Keratinocyte (primary cell): ENCODE measurements at regions not wholly inside any gene's neighbourhood (a gene's known extent, or its start where the extent isn't known, plus 50 kb on each side); places are given as distances from the start of the nearest gene placed in this dataset.

Experiments used
- DNase-seq: peaks from one replicate; pipeline ENCODE4 v3.0.0-alpha.2; 2011; ENCODE audit warnings: low read depth, missing footprints, low spot score
- FAIRE-seq: peaks from 2 replicates; lab custom pipeline; 2011; peaks lifted over from hg19 to GRCh38; lab: Jason Lieb, UNC
- H2AFZ ChIP-seq: 2 replicates; pipeline ENCODE4 v1.6.0; 2012; ENCODE audit warnings: low read length, control low read depth, inconsistent platforms; ENCODE audit not compliant: control insufficient read depth
- H3K27ac ChIP-seq: 2 replicates; pipeline ENCODE4 v1.5.1; 2011; ENCODE audit warnings: low read length; ENCODE audit not compliant: control insufficient read depth, insufficient read depth
- H3K27me3 ChIP-seq: 3 replicates; pipeline ENCODE4 v1.6.0; 2011; ENCODE audit warnings: low read length; ENCODE audit not compliant: control insufficient read depth, insufficient read depth; ENCODE audit errors: extremely low read depth
- H3K36me3 ChIP-seq, 2 experiments: 2 replicates in 1 of 2; 3 replicates in 1 of 2; pipeline ENCODE4 v1.5.1; 2011; ENCODE audit warnings: low read length in 2 of 2, mild to moderate bottlenecking in 1 of 2; ENCODE audit not compliant: control insufficient read depth in 2 of 2, insufficient read depth in 2 of 2; ENCODE audit errors: extremely low read depth in 1 of 2
- H3K4me1 ChIP-seq: 3 replicates; pipeline ENCODE4 v1.5.1; 2011; ENCODE audit warnings: low read length; ENCODE audit not compliant: control insufficient read depth, insufficient read depth; ENCODE audit errors: extremely low read depth
- H3K4me2 ChIP-seq: 3 replicates; pipeline ENCODE4 v1.6.0; 2011; ENCODE audit warnings: low read depth, low read length; ENCODE audit not compliant: control insufficient read depth, insufficient read depth; ENCODE audit errors: extremely low read depth
- H3K4me3 ChIP-seq, 3 experiments: fragments of 200-600 bp in 1 of 3; sonication (generic) in 1 of 3; 2 replicates in 2 of 3; 3 replicates in 1 of 3; pipeline ENCODE4 v1.5.1; 2011 to 2016; ENCODE audit warnings: low read length in 3 of 3, mild to moderate bottlenecking in 3 of 3, control low read depth in 2 of 3, inconsistent platforms in 1 of 3, low read depth in 1 of 3, mixed read lengths in 1 of 3, mixed run types in 1 of 3, moderate library complexity in 1 of 3; ENCODE audit not compliant: control insufficient read depth in 2 of 3, insufficient read depth in 2 of 3; ENCODE audit errors: extremely low read depth in 1 of 3
- H3K79me2 ChIP-seq: 2 replicates; pipeline ENCODE4 v1.6.0; 2012; ENCODE audit warnings: low read length; ENCODE audit not compliant: control insufficient read depth, insufficient read depth
- H3K9ac ChIP-seq: 3 replicates; pipeline ENCODE4 v1.6.0; 2011; ENCODE audit warnings: low read length; ENCODE audit not compliant: control insufficient read depth, insufficient read depth; ENCODE audit errors: extremely low read depth
- H3K9me1 ChIP-seq: 3 replicates; pipeline ENCODE4 v1.6.0; 2011; ENCODE audit warnings: low read length; ENCODE audit not compliant: control insufficient read depth, insufficient read depth; ENCODE audit errors: extremely low read depth
- H3K9me3 ChIP-seq: 2 replicates; pipeline ENCODE4 v1.5.1; 2012; ENCODE audit warnings: low read depth, low read length; ENCODE audit not compliant: control insufficient read depth
- H4K20me1 ChIP-seq: 3 replicates; pipeline ENCODE4 v1.6.0; 2011; ENCODE audit warnings: low read length; ENCODE audit not compliant: control insufficient read depth, insufficient read depth; ENCODE audit errors: extremely low read depth
- EZH2 ChIP-seq: IDR thresholded peaks from one replicate; pipeline ENCODE4 v1.6.1; 2012; ENCODE audit warnings: inconsistent platforms, mild to moderate bottlenecking, low read length, moderate library complexity
- dilution Hi-C: fragments of 300-500 bp; cut with MboI; formaldehyde crosslinking; loops from one replicate; pipeline ENCODE4 v1.7.0; 2020; ENCODE audit warnings: low sequenced_read_pairs; ENCODE audit not compliant: extremely low pct_ligation_motif_present
- TF ChIP-seq, protein P1 (sequence below), 3 experiments: IDR thresholded peaks in 1 of 3; conservative IDR thresholded peaks in 1 of 3; optimal IDR thresholded peaks in 1 of 3; 2 replicates in 2 of 3; 3 replicates in 1 of 3; pipeline versions ENCODE3 to v1.5.1; 2011; ENCODE audit warnings: low read length in 3 of 3, mild to moderate bottlenecking in 3 of 3, moderate library complexity in 2 of 3, control low read depth in 1 of 3, inconsistent platforms in 1 of 3; ENCODE audit not compliant: insufficient read depth in 2 of 3; ENCODE audit errors: extremely low read depth in 1 of 3

DNA sequence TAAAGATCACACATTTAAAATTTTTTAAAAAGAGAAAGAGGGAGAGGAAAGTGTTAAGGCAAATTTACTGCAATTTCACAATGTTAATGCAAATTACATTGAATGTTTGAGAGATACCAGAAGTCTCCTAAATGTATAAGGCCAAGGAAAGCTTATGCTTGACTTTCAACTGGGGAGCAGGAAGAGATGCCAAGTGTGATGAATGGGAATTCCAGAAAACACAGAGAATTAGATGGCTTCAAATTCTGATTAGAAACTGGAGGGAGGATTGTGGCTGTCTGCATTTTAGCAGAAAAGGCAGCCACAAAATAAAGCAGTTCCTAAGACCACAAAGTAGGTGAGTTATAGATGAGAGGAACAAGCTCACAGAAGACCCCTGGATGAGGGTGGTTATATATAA, 328.3 kb upstream of the CITED2 start:
- H3K9me1 ChIP-seq: no peaks in the 10 kb centered on the region
- dilution Hi-C loops: no loop called here
- H4K20me1 ChIP-seq: no peaks in the 10 kb centered on the region
- TF ChIP-seq EZH2: no peak
- TF ChIP-seq, protein P1, sequence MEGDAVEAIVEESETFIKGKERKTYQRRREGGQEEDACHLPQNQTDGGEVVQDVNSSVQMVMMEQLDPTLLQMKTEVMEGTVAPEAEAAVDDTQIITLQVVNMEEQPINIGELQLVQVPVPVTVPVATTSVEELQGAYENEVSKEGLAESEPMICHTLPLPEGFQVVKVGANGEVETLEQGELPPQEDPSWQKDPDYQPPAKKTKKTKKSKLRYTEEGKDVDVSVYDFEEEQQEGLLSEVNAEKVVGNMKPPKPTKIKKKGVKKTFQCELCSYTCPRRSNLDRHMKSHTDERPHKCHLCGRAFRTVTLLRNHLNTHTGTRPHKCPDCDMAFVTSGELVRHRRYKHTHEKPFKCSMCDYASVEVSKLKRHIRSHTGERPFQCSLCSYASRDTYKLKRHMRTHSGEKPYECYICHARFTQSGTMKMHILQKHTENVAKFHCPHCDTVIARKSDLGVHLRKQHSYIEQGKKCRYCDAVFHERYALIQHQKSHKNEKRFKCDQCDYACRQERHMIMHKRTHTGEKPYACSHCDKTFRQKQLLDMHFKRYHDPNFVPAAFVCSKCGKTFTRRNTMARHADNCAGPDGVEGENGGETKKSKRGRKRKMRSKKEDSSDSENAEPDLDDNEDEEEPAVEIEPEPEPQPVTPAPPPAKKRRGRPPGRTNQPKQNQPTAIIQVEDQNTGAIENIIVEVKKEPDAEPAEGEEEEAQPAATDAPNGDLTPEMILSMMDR (optimal IDR thresholded peaks at IDR 0.05 in 1 of 3, IDR thresholded peaks at IDR 0.05 in 1 of 3, conservative IDR thresholded peaks at IDR 0.05 in 1 of 3; ENCODE audit: extremely low read depth in 1 of 3, insufficient read depth in 2 of 3, low read length in 3 of 3): no peak
- no peak overlapping the region for H3K4me2 ChIP-seq
- H3K27ac ChIP-seq: no peak overlapping the region
- H3K4me3 ChIP-seq: no peak overlapping the region
- H3K79me2 ChIP-seq: no peaks in the 10 kb centered on the region
- H3K27me3 ChIP-seq: no peaks in the 10 kb centered on the region
- H3K4me1 ChIP-seq: no peaks in the 10 kb centered on the region
- no peaks in the 10 kb centered on the region for H3K36me3 ChIP-seq
- no peak overlapping the region for H2AFZ ChIP-seq
- H3K9me3 ChIP-seq: peaks cover 1% of the 10 kb centered on the region
- no peak for FAIRE-seq
- DNase-seq: no peak
- no peak overlapping the region for H3K9ac ChIP-seq

DNA sequence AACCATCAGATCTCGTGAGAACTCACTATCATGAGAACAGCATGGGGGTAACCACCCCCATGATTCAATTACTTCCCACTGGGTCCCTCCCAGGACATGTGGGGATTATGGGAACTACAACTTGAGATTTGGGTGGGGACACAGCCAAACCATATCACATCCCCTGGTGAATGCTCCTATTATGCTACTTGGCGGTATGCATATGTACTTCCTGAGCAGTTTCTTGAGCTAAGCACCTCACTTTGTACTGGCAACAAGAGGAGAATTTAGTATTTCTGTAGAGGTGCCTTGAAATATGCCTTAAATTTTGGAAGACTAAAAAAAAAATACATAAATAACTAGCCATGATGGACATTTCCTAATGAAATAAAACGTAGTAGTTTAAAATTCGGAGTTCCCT, 327.2 kb upstream of the CITED2 start:
- TF ChIP-seq EZH2: no peak
- TF ChIP-seq, protein P1 (optimal IDR thresholded peaks at IDR 0.05 in 1 of 3, IDR thresholded peaks at IDR 0.05 in 1 of 3, conservative IDR thresholded peaks at IDR 0.05 in 1 of 3; ENCODE audit: extremely low read depth in 1 of 3, insufficient read depth in 2 of 3, low read length in 3 of 3): no peak
- no peaks in the 10 kb centered on the region for H3K9me1 ChIP-seq
- no peak overlapping the region for H3K27ac ChIP-seq
- H3K79me2 ChIP-seq: no peaks in the 10 kb centered on the region
- no peak overlapping the region for H3K9ac ChIP-seq
- H2AFZ ChIP-seq: no peak overlapping the region
- DNase-seq: no peak
- no peak overlapping the region for H3K4me2 ChIP-seq
- no peaks in the 10 kb centered on the region for H3K27me3 ChIP-seq
- no peaks in the 10 kb centered on the region for H3K36me3 ChIP-seq
- dilution Hi-C loops: no loop called here
- no peaks in the 10 kb centered on the region for H3K4me1 ChIP-seq
- no peak overlapping the region for H3K4me3 ChIP-seq
- FAIRE-seq: no peak
- peaks cover 1% of the 10 kb centered on the region for H3K9me3 ChIP-seq
- no peaks in the 10 kb centered on the region for H4K20me1 ChIP-seq
